Fibroblast of skin of right quadriceps (primary cell): ENCODE measurements at regions not wholly inside any gene's neighbourhood (a gene's known extent, or its start where the extent isn't known, plus 50 kb on each side); places are given as distances from the start of the nearest gene placed in this dataset.
"Not testable (repeated sequence)": the region's sequence is repeated elsewhere in the genome, so short reads cannot be mapped to it uniquely, and the experiment has no call there.

Experiments used
- DNase-seq: peaks from one replicate; pipeline ENCODE4 v3.0.0-alpha.2; 2013

- no peak for DNase-seq
Measured at GRCh38 chr1:104488296-104489015, 738.8 kb downstream of the AMY1C start.

DNA sequence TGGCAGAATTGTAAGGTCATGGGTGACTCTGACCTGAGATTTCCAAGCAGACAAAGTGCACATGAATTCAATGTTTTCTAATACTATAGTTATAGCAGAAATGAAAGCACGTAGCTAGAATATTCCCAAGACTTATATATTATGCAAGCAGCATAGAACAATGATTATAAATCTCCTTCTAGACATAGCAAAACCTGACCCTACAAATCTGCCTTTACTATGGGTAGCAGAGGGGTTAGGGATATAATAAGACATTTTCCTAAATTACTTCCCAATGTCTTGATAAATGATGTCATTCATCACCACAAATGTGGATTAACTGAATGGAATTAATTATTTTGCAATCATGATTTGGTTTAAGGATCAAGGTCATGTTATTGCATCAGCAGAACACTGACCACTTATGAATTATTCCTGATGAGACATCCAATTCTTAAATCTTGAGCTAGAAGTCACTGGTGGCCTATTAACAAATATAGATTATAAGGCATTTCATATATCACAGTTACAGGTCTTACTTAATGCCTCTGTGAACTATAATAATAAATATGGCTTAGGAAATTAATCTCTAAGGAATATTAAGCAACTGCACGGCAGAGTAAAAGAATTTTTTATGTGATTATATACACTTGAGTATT, 776.6 kb downstream of the AMY1C start:
- DNase-seq: no peak

DNA sequence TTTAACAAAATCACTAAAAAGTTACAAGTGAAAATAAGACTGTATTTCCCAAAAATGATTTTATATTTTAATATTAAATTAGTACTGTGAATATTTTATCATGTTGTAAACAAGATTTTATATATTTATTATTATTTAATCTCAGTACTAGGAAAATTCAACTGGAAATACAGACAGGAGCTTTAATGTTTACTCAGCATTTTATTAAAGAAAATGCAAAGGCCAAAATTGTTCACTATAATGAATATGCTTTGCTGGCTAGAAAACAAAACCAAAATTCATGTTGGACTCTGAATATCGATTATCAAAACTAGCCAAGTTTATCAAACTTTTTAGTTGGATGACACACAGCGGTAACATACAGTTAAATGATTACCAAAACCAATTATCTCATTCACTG, 782.3 kb downstream of the AMY1C start:
- no peak for DNase-seq

DNA sequence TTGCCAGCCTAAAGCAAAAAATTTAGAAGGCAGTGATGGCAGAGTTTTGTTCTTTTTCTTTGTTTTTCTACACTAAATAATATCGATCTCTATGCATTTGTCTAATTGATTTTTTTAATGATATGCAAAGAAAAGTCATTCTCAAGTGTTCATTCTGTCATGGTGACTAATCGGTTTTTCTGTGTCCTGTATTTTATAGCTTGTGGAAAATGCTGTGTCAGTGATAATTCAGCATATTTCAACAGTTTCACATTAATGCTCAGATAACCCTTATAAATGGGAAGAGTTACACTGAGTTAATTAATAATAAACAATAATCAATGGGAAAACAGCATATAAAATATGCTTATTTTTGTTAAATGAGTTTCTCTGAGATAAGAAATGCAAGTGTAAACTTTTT, 824.9 kb downstream of the AMY1C start:
- DNase-seq: no peak

GRCh38 chr1:104592926-104593325, 843.2 kb downstream of the AMY1C start:
- no peak for DNase-seq

DNA sequence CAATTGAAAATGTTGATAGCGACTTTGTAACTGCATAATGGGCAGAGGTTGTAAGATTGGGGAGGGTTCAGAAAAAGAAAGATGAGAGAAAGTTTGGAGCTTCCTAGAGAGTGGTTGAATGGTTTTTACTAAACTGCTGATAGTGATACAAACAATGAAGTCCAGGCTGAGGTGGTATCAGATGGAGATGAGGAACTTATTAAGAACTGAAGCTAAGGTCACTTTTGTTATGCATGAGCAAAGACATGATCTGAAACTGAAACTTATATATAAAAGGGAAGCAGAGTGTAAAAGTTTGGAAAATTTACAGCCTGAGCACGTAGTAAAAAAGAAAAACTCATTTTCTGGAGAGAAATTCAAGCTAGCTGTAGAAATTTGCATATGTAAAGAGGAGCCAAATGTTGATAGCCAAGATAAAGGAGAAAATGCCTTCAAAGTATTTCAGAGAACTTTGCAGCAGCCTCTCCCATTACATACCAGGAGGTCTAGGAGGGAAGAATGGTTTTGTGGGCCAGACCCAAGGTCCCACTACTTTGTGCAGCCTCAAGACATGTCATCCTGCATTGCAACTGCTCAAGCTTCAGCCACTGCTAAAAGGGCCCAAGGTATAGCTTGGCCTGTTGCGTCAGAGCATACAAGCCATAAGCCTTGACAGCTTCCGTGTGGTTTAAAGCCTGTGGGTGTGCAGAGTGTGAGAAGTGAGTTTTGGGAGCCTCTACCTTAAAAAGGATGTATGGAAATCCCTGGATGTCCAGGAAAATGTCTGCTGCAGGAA, 843.9 kb downstream of the AMY1C start:
- DNase-seq: no peak

DNA sequence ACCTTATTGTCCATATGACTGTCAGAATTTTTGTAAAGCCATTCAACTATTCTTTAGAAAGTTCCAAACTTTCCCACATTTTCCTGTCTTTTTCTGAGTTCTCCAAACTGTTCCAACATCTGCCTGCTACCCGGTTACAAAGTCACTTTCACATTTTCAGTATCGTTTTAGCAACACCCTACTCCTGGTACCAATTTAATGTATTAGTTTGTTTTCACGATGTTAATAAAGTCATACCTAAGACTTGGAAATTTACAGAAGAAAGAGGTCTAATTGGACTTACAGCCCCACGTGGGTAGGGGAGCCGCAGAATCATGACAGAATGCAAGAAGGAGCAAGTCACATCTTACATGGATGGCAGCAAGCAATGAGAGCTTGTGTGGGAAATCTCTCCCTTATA, 867.8 kb downstream of the AMY1C start:
- no peak for DNase-seq

DNA sequence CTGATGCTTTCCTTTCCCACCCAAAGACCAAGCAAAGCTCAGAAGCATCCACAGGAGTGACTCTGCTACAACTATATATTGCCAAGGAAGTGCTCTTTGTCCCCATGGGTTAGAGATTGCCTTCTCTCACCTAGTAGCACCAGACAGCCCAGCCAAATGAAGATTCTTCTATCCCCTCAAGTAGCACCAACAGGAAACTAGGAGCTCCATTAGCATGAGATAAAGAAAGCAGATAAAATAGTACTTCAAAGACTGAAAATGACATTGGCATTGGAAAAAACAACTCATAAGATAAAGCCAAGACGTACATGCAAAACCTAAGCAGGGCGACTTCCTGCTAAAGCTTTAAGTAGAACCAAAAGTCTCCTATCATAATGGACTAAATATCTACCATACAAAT, 871.5 kb downstream of the AMY1C start:
- no peak for DNase-seq

DNA sequence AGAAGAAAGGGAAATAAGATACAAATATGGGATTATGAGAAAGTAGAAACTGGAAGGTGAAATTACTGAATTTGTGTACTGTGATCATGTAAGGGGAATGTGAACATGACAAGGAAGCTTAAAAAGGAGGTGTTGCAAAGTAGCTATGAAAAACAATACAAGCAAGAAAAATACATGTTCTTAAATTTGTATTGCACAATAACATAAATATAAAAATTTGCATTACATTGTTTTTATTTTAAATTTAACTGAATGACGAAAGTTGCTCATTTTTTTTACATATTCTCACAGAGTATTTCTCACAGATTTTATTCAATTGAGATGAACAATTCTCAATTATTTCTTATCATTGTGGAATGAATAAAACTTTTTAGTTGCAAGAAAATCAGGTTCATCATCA, 874.8 kb downstream of the AMY1C start:
- DNase-seq: no peak

DNA sequence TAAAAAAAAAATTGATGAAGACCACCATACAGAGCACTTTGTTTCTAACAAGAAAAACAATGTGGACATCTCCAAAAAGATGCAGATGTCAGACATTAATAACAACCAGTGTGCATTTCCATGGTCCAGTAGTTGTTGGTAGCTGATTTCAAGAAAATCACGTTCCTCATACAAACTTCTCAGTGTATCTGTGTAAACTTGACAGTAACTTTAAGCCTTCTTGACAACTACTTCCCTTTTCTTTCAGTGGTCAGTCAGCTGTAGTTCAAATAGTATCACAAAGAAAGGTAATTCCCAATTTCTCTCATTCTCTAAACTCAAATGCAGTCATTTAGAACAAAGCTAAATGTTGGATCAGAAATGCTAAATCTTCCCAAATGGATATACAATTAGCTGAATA, 879.9 kb downstream of the AMY1C start:
- no peak for DNase-seq

GRCh38 chr1:104630567-104631149, 881.0 kb downstream of the AMY1C start:
- no peak for DNase-seq

GRCh38 chr1:104636581-104636980, 886.9 kb downstream of the AMY1C start:
- no peak for DNase-seq

GRCh38 chr1:104646233-104646632, 896.5 kb downstream of the AMY1C start:
- no peak for DNase-seq

DNA sequence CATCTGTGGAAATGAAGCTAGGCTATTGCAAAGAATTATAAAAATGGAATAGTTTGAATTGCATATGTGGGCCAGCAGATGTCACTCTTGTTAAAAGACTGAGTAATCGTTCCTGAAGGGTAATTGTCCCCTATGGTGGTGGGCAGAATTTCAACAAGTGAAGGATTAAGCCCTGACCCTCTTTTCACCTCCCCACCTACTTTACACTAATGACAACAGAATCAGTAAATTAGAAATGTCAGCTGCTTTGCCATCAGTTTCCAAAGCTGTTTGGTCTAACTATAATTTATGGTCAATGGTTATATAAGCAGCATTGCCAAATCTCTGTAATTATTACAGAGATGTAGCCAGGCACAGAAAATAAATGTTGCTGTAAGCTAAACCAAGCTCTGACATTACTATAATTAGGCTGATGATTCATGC, 898.6 kb downstream of the AMY1C start:
- DNase-seq: peak; percentile 5

DNA sequence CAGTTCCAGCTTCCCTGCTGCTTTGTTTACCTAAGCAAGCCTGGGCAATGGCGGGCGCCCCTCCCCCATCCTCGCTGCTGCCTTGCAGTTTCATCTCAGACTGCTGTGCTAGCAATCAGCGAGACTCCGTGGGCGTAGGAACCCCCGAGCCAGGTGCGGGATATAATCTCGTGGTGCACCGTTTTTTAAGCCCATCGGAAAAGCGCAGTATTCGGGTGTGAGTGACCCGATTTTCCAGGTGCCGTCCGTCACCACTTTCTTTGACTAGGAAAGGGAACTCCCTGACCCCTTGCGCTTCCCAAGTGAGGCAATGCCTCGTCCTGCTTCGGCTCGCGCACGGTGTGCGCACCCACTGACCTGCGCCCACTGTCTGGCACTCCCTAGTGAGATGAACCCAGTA, 914.7 kb downstream of the AMY1C start:
- DNase-seq: not testable (repeated sequence)

- DNase-seq: no peak
Measured at GRCh38 chr1:104665300-104665699, 915.6 kb downstream of the AMY1C start.

DNA sequence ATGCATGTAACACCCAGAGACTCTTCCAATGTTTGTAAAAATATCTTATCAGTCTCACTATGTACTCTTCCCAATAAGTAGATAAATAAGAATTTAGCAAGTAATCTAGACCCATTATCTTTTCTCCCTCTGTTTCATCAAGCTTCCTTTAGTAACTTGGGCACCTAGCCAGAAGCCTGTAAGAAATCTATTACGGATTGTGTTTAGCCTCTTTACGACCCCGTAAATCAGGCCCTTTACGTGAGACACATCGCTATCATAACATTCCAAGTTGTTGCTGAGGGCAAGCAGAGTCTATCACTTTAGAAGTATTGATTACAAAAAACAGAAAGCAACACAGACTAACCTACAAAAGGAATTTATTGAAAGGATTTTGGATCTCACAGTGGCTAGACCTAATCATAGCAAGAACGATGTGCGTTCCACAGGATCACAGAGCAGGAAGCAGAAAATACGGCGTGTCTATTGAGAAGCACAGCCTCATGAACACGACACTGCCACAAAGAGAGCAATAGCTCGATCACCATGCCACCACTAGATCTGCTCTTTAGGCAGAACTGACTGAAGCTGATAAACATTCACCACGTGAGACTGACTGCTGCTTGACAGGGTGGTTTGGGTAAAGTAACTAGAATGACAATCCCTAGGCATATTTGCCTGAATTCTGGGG, 922.1 kb downstream of the AMY1C start:
- peak; percentile 4 for DNase-seq

DNA sequence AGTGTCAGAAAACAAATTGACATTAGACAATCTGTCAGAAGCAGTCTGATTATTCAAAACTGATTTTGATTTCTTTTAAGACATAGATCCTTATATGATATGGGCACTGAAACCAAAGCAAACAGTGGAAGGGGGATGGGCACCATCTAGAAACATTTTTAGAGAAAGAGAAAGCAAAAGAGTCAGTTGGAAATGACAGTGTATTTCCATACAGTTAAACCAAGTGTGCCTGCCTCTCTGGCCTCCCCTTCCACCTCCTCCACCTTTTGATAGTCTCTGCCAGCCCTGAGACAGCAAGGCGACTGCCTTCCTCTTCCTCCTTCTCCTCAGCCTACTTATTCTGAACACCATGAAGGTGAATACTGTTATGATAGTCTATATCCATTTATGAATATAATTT, 949.7 kb downstream of the AMY1C start:
- DNase-seq: no peak

DNA sequence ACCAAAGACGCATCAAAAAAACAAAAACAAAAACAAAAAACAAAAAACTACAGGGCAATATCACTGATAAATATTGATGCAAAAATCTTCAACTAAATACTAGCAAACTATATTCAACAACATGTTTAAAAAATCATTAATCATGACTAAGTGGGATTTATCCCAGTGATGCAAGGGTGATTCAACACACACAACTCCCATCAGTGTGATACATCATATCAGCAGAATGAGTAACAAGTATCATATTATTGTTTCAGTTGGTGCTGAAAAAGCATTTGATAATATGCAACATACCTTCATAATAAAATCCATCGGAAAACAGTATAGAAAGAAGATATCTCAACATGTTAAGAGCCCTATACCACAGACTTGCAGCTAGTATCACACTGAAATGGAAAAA, 953.0 kb downstream of the AMY1C start:
- peak; percentile 1 for DNase-seq

- no peak for DNase-seq
Measured at GRCh38 chr1:104706631-104707147, 957.0 kb downstream of the AMY1C start.

DNA sequence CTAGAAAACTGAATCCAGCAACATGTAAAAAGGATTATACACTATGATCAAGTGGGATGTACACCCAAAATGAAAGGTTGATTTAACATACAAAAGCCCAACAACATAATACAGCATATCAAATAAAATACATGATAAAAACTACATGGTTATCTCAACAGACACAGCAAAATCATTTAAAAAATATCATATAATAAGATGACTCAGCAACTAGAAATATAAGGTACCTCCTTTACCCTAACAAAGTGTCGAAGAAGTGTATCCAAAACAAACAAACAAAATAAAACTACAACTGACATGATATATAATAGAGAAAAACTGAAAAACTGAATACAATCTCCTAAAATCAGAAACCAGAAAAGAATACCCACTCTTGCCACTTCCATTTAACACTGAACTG, 969.1 kb downstream of the AMY1C start:
- no peak for DNase-seq

DNA sequence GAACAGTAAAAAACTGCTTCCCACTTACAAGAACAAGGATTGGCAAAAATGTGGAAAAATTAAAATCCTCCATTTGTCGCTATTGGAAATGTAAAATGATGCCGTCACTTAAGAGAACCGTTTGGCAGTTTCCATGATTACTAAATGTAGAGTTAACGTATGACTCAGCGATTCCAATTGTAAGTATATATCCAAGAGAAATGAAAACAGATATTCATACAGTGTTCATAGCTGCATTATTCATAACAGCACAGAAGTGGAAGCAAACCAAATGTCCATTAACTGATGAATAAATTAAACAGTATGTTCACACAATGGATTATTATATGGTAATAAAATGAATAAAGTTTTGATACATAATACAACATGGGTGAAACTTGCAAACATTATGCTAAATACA, 971.0 kb downstream of the AMY1C start:
- DNase-seq: no peak

DNA sequence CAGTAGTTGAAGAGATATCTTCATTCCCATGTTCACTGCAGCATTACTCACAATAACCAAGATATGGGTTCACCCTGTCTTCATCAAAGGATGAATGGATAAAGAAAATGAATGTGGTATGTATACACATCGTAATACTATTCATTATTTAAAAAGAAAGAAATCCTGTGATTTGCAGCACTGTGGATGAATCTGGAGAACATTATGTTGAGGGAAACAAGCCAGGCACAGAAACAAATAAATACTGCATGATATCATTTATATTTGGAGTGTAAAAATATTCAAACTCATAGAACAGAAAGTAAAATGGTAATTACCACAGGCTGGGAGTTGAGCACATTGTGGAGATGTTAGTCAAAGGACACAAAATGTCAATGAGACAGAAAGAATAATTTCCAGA, 977.2 kb downstream of the AMY1C start:
- no peak for DNase-seq
